ENCODE measurements at regions not wholly inside any gene's neighbourhood (a gene's known extent, or its start where the extent isn't known, plus 50 kb on each side); places are given as distances from the start of the nearest gene placed in this dataset.

- Mint-ChIP-seq H3K27ac (no peak overlapping the region), H3K36me3 (ENCODE audit: low read depth) (no peaks in the 10 kb centered on the region), H3K4me3 (no peak overlapping the region), H3K4me1 (ENCODE audit: low read depth) (no peaks in the 10 kb centered on the region), H3K9me3 (no peaks in the 10 kb centered on the region), H3K27me3 (ENCODE audit: insufficient read depth) (peaks cover 19% of the 10 kb centered on the region)
- no peak for TF ChIP-seq CTCF (IDR thresholded peaks at IDR 0.05)
- DNase-seq: no peak
Measured at GRCh38 chr10:47209466-47209865, 90.5 kb upstream of the GDF10 start.

GRCh38 chr10:47214520-47214919 lies 85.5 kb upstream of the GDF10 start:
- DNase-seq: no peak

GRCh38 chr10:47217113-47217512 lies 82.9 kb upstream of the GDF10 start:
- peaks cover 23% of the 10 kb centered on the region for H3K27me3 Mint-ChIP-seq (ENCODE audit: insufficient read depth)

More at GRCh38 chr10:47214520-47214919, 85.5 kb upstream of the GDF10 start:
- H3K4me3 Mint-ChIP-seq: no peak overlapping the region
- no peaks in the 10 kb centered on the region for H3K36me3 Mint-ChIP-seq (ENCODE audit: low read depth)
- H3K27me3 Mint-ChIP-seq (ENCODE audit: insufficient read depth): peaks cover 21% of the 10 kb centered on the region
- no peaks in the 10 kb centered on the region for H3K4me1 Mint-ChIP-seq (ENCODE audit: low read depth)
- no peak overlapping the region for H3K27ac Mint-ChIP-seq
- no peak for TF ChIP-seq CTCF (IDR thresholded peaks at IDR 0.05)
- no peaks in the 10 kb centered on the region for H3K9me3 Mint-ChIP-seq

GRCh38 chr10:47218803-47219202 lies 81.2 kb upstream of the GDF10 start:
- TF ChIP-seq CTCF (IDR thresholded peaks at IDR 0.05): no peak
- Mint-ChIP-seq H3K9me3 (no peaks in the 10 kb centered on the region), H3K4me3 (no peak overlapping the region), H3K27me3 (ENCODE audit: insufficient read depth) (peaks cover 33% of the 10 kb centered on the region), H3K4me1 (ENCODE audit: low read depth) (no peaks in the 10 kb centered on the region), H3K27ac (no peak overlapping the region), H3K36me3 (ENCODE audit: low read depth) (no peaks in the 10 kb centered on the region)
- DNase-seq: no peak

More at GRCh38 chr10:47217113-47217512, 82.9 kb upstream of the GDF10 start:
- Mint-ChIP-seq H3K27ac (no peak overlapping the region), H3K9me3 (no peaks in the 10 kb centered on the region), H3K4me1 (ENCODE audit: low read depth) (no peaks in the 10 kb centered on the region), H3K4me3 (no peak overlapping the region), H3K36me3 (ENCODE audit: low read depth) (no peaks in the 10 kb centered on the region)
- no peak for DNase-seq
- no peak for TF ChIP-seq CTCF (IDR thresholded peaks at IDR 0.05)

- Mint-ChIP-seq H3K27me3 (ENCODE audit: insufficient read depth) (peaks cover 42% of the 10 kb centered on the region), H3K9me3 (no peaks in the 10 kb centered on the region; the same call in 1 of the 2 replicates), H3K4me1 (ENCODE audit: low read depth) (no peaks in the 10 kb centered on the region), H3K36me3 (ENCODE audit: low read depth) (no peaks in the 10 kb centered on the region), H3K4me3 (no peak overlapping the region), H3K27ac (no peak overlapping the region)
- no peak for DNase-seq
- no peak for TF ChIP-seq CTCF (IDR thresholded peaks at IDR 0.05)
Measured at GRCh38 chr10:47222461-47222860, 77.5 kb upstream of the GDF10 start.

- H3K4me1 Mint-ChIP-seq (ENCODE audit: low read depth): no peaks in the 10 kb centered on the region
- no peak for DNase-seq
- TF ChIP-seq CTCF (IDR thresholded peaks at IDR 0.05): no peak
- H3K27ac Mint-ChIP-seq: no peak overlapping the region
- H3K4me3 Mint-ChIP-seq: no peak overlapping the region
- no peaks in the 10 kb centered on the region; the same call in 1 of the 2 replicates for H3K9me3 Mint-ChIP-seq
- no peaks in the 10 kb centered on the region for H3K36me3 Mint-ChIP-seq (ENCODE audit: low read depth)
- H3K27me3 Mint-ChIP-seq (ENCODE audit: insufficient read depth): peaks cover 46% of the 10 kb centered on the region
Measured at GRCh38 chr10:47223236-47223635, 76.8 kb upstream of the GDF10 start.
